ENCODE measurements at regions not wholly inside any gene's neighbourhood (a gene's known extent, or its start where the extent isn't known, plus 50 kb on each side); places are given as distances from the start of the nearest gene placed in this dataset.

GRCh38 chr1:53394306-53394705 lies 64.9 kb upstream of the DMRTB1 start:
- TF ChIP-seq FOXM1 (IDR thresholded peaks at IDR 0.05; ENCODE audit: borderline replicate concordance) (no peak), BHLHE40 (IDR thresholded peaks at IDR 0.05; ENCODE audit: borderline replicate concordance) (no peak), ELF4 (IDR thresholded peaks at IDR 0.05) (no peak), SUZ12 (IDR thresholded peaks at IDR 0.05) (no peak), TARDBP (IDR thresholded peaks at IDR 0.05) (no peak), ARNT (IDR thresholded peaks at IDR 0.05) (no peak), SP1 (IDR thresholded peaks at IDR 0.05) (no peak), FOXA1 (IDR thresholded peaks at IDR 0.05) (no peak), FOXK2 (IDR thresholded peaks at IDR 0.05) (no peak), HDGF (IDR thresholded peaks at IDR 0.05; ENCODE audit: borderline replicate concordance) (no peak), LEF1 (IDR thresholded peaks at IDR 0.05; ENCODE audit: borderline replicate concordance) (no peak), CTBP1 (IDR thresholded peaks at IDR 0.05; ENCODE audit: borderline replicate concordance) (no peak), ZNF384 (IDR thresholded peaks at IDR 0.05) (no peak)
